Fibroblast of the conjunctiva (primary cell): ENCODE measurements at regions not wholly inside any gene's neighbourhood (a gene's known extent, or its start where the extent isn't known, plus 50 kb on each side); places are given as distances from the start of the nearest gene placed in this dataset.

Experiments used
- DNase-seq: peaks from one replicate; pipeline ENCODE4 v3.0.0-alpha.2; 2010; ENCODE audit warnings: low read depth

- no peak for DNase-seq
Measured at GRCh38 chr1:5497503-5497902, 494.7 kb downstream of the NPHP4 start.

- no peak for DNase-seq
Measured at GRCh38 chr1:5495596-5496410, 496.4 kb downstream of the NPHP4 start.

GRCh38 chr1:5494518-5494917 is 497.7 kb downstream of the NPHP4 start:
- DNase-seq: no peak

- no peak for DNase-seq
Measured at GRCh38 chr1:5493851-5494311, 498.3 kb downstream of the NPHP4 start.

- no peak for DNase-seq
Measured at GRCh38 chr1:5493275-5493674, 498.9 kb downstream of the NPHP4 start.

- DNase-seq: no peak
Measured at GRCh38 chr1:5492846-5493245, 499.4 kb downstream of the NPHP4 start.

- DNase-seq: no peak
Measured at GRCh38 chr1:5491207-5491904, 500.9 kb downstream of the NPHP4 start.

- DNase-seq: no peak
Measured at GRCh38 chr1:5490635-5491034, 501.6 kb downstream of the NPHP4 start.

- no peak for DNase-seq
Measured at GRCh38 chr1:5488448-5488847, 503.8 kb downstream of the NPHP4 start.

- DNase-seq: no peak
Measured at GRCh38 chr1:5485968-5486696, 506.1 kb downstream of the NPHP4 start.

GRCh38 chr1:5485436-5485835 is 506.8 kb downstream of the NPHP4 start:
- no peak for DNase-seq

- DNase-seq: no peak
Measured at GRCh38 chr1:5484451-5485165, 507.6 kb downstream of the NPHP4 start.

- no peak for DNase-seq
Measured at GRCh38 chr1:5481889-5482288, 510.3 kb downstream of the NPHP4 start.

GRCh38 chr1:5480906-5481305 is 511.3 kb downstream of the NPHP4 start:
- no peak for DNase-seq

- no peak for DNase-seq
Measured at GRCh38 chr1:5479876-5480646, 512.2 kb downstream of the NPHP4 start.

GRCh38 chr1:5478961-5479360 is 513.3 kb downstream of the NPHP4 start:
- DNase-seq: no peak

- no peak for DNase-seq
Measured at GRCh38 chr1:5478156-5478695, 514.0 kb downstream of the NPHP4 start.

GRCh38 chr1:5477716-5478115 is 514.5 kb downstream of the NPHP4 start:
- DNase-seq: no peak

- DNase-seq: no peak
Measured at GRCh38 chr1:5475572-5475971, 516.7 kb downstream of the NPHP4 start.

- DNase-seq: no peak
Measured at GRCh38 chr1:5473268-5473667, 519.0 kb downstream of the NPHP4 start.

GRCh38 chr1:5466487-5466886 is 525.7 kb downstream of the NPHP4 start:
- DNase-seq: no peak
